C4-2B (cell line): ENCODE measurements at regions not wholly inside any gene's neighbourhood (a gene's known extent, or its start where the extent isn't known, plus 50 kb on each side); places are given as distances from the start of the nearest gene placed in this dataset.

Source experiments
- CTCF ChIP-seq: fragments of 450-650 bp; conservative IDR thresholded peaks from 2 replicates; pipeline ENCODE4 v1.5.1; 2017; ENCODE audit warnings: mild to moderate bottlenecking
- ZFX ChIP-seq: fragments of 450-650 bp; IDR thresholded peaks from 2 replicates; pipeline ENCODE4 v1.6.1; 2017

DNA sequence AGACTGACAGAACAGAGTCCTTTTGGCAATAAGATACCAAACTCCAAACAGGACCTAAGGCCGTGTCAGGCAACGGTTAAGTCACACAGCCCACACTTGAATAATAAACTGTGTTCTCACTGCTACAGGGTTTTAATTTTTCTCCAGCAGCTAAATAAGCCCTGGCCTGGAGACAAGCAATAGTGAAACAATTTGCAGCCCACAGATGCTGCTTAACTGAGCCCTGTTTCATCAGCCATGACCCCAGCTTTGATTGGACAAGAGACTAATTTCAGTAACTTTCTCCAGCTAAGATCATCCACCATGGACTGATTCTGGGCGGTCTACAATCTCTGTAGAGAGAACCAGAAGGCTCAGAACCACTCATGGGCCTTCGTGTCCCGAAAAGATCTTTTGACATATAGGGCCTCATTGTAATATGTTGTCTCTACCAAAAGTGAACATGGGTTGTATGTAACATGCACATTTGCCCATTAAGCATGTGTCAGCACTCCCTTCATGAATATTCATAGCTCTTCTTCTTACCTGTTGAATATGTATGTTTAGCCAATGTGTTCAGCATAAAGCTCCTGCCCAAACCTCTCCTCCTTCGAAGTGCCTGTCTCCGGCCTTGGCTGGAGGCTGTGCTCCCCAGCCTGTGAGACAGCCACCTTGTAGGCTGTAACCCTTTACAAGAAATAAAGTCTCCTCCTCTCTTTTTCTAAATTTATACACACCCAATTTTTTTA, 223.1 kb upstream of the AKR1E2 start:
- no peak for TF ChIP-seq CTCF
- no peak for TF ChIP-seq ZFX
